NCI-H345 (cell line): ENCODE measurements at regions not wholly inside any gene's neighbourhood (a gene's known extent, or its start where the extent isn't known, plus 50 kb on each side); places are given as distances from the start of the nearest gene placed in this dataset.

Experiments
- DNase-seq: peaks from one replicate; lab custom pipeline; 2025; lab: John Stamatoyannopoulos, UW

GRCh38 chr1:90139837-90140236, 144.9 kb downstream of the ZNF326 start:
- DNase-seq, result no peak

GRCh38 chr1:90135286-90135685, 140.4 kb downstream of the ZNF326 start:
- no peak for DNase-seq

GRCh38 chr1:90134175-90134955, 139.5 kb downstream of the ZNF326 start:
- no peak for DNase-seq

GRCh38 chr1:90133133-90133532, 138.2 kb downstream of the ZNF326 start:
- DNase-seq, result peak; percentile 45

GRCh38 chr1:90132306-90132705, 137.4 kb downstream of the ZNF326 start:
- no peak for DNase-seq

GRCh38 chr1:90127288-90127953, 132.5 kb downstream of the ZNF326 start:
- DNase-seq, result no peak

GRCh38 chr1:90126834-90127233, 131.9 kb downstream of the ZNF326 start:
- no peak for DNase-seq

- DNase-seq, result peak; percentile 65
These were observed 127.9 kb downstream of the ZNF326 start for GRCh38 chr1:90122654-90123340.

- peak; percentile 72 for DNase-seq
These were observed 119.7 kb downstream of the ZNF326 start for GRCh38 chr1:90114521-90115141.

GRCh38 chr1:90107990-90108389, 113.1 kb downstream of the ZNF326 start:
- DNase-seq, result no peak

- no peak for DNase-seq
These were observed 111.4 kb downstream of the ZNF326 start for GRCh38 chr1:90106311-90106710.

- DNase-seq, result no peak
These were observed 110.1 kb downstream of the ZNF326 start for GRCh38 chr1:90104941-90105538.

GRCh38 chr1:90100566-90100965, 105.7 kb downstream of the ZNF326 start:
- no peak for DNase-seq

- no peak for DNase-seq
These were observed 97.5 kb downstream of the ZNF326 start for GRCh38 chr1:90092441-90092840.
